CD8-positive, alpha-beta memory T cell (primary cell): ENCODE measurements at regions not wholly inside any gene's neighbourhood (a gene's known extent, or its start where the extent isn't known, plus 50 kb on each side); places are given as distances from the start of the nearest gene placed in this dataset.
"Not testable (repeated sequence)": the region's sequence is repeated elsewhere in the genome, so short reads cannot be mapped to it uniquely, and the experiment has no call there.

Experiments
- CTCF ChIA-PET: fragments of 350-600 bp; sonication (Branson Sonifier 250); formaldehyde crosslinking; loops from one replicate; lab custom pipeline; 2021; ENCODE audit warnings: antibody characterized with exemption; lab: Charles Lee
- POLR2A ChIA-PET: fragments of 350-600 bp; sonication (Branson Sonifier 250); formaldehyde crosslinking; loops from one replicate; lab custom pipeline; 2021; ENCODE audit warnings: antibody characterized with exemption; lab: Charles Lee
- DNase-seq, 5 donors: peaks; one replicate each; pipeline versions ENCODE4 v3.0.0 to v3.0.0-alpha.2; 2020 to 2022; ENCODE audit warnings: mixed read lengths in 1 of 5
- H3K27ac ChIP-seq: one replicate; pipeline ENCODE4 v1.7.0; 2013; ENCODE audit warnings: low read depth, mild to moderate bottlenecking, low read length, moderate library complexity
- H3K27me3 ChIP-seq: 2 replicates; pipeline ENCODE4 v1.7.0; 2013; ENCODE audit warnings: low read length, mild to moderate bottlenecking; ENCODE audit not compliant: insufficient read depth, poor library complexity, severe bottlenecking
- H3K36me3 ChIP-seq: 2 replicates; pipeline ENCODE4 v1.7.0; 2013; ENCODE audit warnings: mild to moderate bottlenecking, low read length, moderate library complexity; ENCODE audit not compliant: insufficient read depth
- H3K4me1 ChIP-seq: 2 replicates; pipeline ENCODE4 v1.7.0; 2013; ENCODE audit warnings: mild to moderate bottlenecking, low read length, moderate library complexity; ENCODE audit not compliant: insufficient read depth
- H3K4me3 ChIP-seq: 2 replicates; pipeline ENCODE4 v1.7.0; 2013; ENCODE audit warnings: mild to moderate bottlenecking, low read length
- H3K9me3 ChIP-seq: 2 replicates; pipeline ENCODE4 v1.7.0; 2013; ENCODE audit warnings: mild to moderate bottlenecking, low read length
- H3K27ac Mint-ChIP-seq, 8 donors: one replicate each; pipeline ENCODE4 v1.8.0; 2020 to 2021; ENCODE audit warnings: mixed read lengths in 8 of 8, mild to moderate bottlenecking in 6 of 8, inconsistent platforms in 3 of 8, moderate library complexity in 3 of 8
- H3K27me3 Mint-ChIP-seq, 2 donors: one replicate each; pipeline ENCODE4 v1.8.0; 2020 to 2021; ENCODE audit warnings: mixed read lengths in 2 of 2, mild to moderate bottlenecking in 1 of 2, moderate library complexity in 1 of 2
- H3K36me3 Mint-ChIP-seq, 3 donors: one replicate each; pipeline ENCODE4 v1.8.0; 2020 to 2021; ENCODE audit warnings: mixed read lengths in 3 of 3, inconsistent platforms in 1 of 3, mild to moderate bottlenecking in 1 of 3
- H3K4me1 Mint-ChIP-seq, 3 donors: one replicate each; pipeline ENCODE4 v1.8.0; 2020 to 2021; ENCODE audit warnings: mixed read lengths in 3 of 3, inconsistent platforms in 1 of 3, mild to moderate bottlenecking in 1 of 3
- H3K4me3 Mint-ChIP-seq, 7 donors: one replicate each; pipeline ENCODE4 v1.8.0; 2020 to 2021; ENCODE audit warnings: mixed read lengths in 7 of 7, mild to moderate bottlenecking in 6 of 7, moderate library complexity in 4 of 7, inconsistent platforms in 2 of 7
- H3K9me3 Mint-ChIP-seq, 5 donors: one replicate each; pipeline ENCODE4 v1.8.0; 2020 to 2022; ENCODE audit warnings: mixed read lengths in 5 of 5, mild to moderate bottlenecking in 3 of 5, moderate library complexity in 2 of 5, inconsistent platforms in 1 of 5

DNA sequence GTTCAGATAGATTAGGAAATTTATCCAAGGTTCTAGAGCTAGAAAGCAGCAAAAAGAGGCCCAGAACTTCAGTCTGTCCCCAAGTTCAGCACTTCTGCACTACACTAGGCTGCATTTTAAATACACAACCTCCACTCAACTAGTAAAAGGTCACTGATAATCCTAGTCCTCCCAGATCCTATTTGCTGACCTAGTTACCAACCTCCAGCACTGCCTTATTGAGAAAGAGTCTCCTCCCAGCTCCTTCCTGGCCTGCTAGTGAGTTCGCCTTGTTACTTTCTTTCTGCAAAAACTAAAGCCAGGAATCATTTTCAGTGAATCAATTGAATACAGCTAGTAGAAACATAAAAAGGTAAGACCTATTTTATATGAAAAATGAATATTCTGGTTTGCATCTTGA lies 84.1 kb upstream of the ZNF800 start:
- H3K27me3 Mint-ChIP-seq: peaks cover 17 to 51% of the 10 kb centered on the region in 2 donors
- CTCF ChIA-PET: no interaction called here
- no peak for DNase-seq

DNA sequence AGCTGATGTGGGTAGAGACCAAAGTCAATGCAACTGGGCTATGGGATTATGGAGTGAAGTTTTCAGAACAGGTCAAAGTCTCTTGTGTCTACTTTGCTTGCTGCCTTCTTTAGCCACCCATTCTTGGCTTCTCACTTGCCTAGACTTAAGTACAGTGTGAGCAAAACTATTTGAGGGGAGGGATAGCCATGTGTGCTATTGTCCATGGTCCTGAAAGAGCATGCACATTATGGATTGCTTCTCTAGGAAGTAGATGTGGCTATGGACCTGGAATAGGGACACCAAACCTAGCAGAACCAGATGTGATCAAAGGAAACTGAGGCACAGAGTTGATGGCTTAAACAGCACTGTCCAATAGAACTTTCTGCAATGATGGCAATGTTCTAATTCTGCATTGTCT lies 81.9 kb upstream of the ZNF800 start:
- Histone ChIP-seq H3K4me3 (no peak overlapping the region), H3K4me1 (no peaks in the 10 kb centered on the region), H3K27ac (no peak overlapping the region), H3K27me3 (no peaks in the 10 kb centered on the region), H3K36me3 (no peaks in the 10 kb centered on the region), H3K9me3 (no peaks in the 10 kb centered on the region)
- Mint-ChIP-seq H3K27ac (peak overlapping the region in 1 of 8 donors; percentile 12), H3K4me3 (no peak overlapping the region), H3K27me3 (peaks cover 20 to 47% of the 10 kb centered on the region in 2 donors), H3K4me1 (no peaks in the 10 kb centered on the region), H3K9me3 (no peaks in the 10 kb centered on the region), H3K36me3 (no peaks in the 10 kb centered on the region)
- DNase-seq: no peak
- CTCF ChIA-PET: interaction anchor here (0.9 kb wide), 1 partner anchor 127 kb away, joined by 3 read pairs; no protein-coding TSS in a partner anchor
- POLR2A ChIA-PET: no interaction called here

More for the DNA sequence above, 84.1 kb upstream of the ZNF800 start:
- Histone ChIP-seq H3K4me1 (no peaks in the 10 kb centered on the region), H3K27ac (no peak overlapping the region), H3K27me3 (no peaks in the 10 kb centered on the region), H3K9me3 (no peaks in the 10 kb centered on the region), H3K36me3 (no peaks in the 10 kb centered on the region), H3K4me3 (no peak overlapping the region)
- H3K4me3 Mint-ChIP-seq: no peak overlapping the region
- H3K9me3 Mint-ChIP-seq: no peaks in the 10 kb centered on the region
- no peak overlapping the region for H3K27ac Mint-ChIP-seq
- POLR2A ChIA-PET: no interaction called here
- H3K36me3 Mint-ChIP-seq: no peaks in the 10 kb centered on the region
- no peaks in the 10 kb centered on the region for H3K4me1 Mint-ChIP-seq

DNA sequence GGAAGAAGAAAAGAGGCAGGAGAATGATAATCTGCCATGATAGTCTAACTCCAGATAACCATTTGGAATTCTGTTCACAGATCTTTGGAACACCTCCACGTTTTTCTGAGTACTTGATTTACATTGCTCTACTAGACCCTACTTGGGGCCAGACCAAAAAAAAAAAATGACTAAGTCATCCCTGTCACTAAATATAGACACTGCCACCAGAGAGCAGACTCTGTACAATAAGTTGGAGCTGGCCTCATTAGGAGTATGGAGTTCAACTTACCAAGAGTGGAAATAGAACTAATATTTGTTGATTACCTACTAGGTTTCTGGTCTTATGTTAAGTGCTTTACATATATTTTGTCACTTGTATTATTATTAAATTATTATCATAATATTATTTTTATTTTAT lies 80.9 kb upstream of the ZNF800 start:
- Mint-ChIP-seq H3K9me3 (no peaks in the 10 kb centered on the region), H3K27ac (no peak overlapping the region), H3K4me1 (no peaks in the 10 kb centered on the region), H3K4me3 (no peak overlapping the region), H3K36me3 (no peaks in the 10 kb centered on the region), H3K27me3 (peaks cover 12 to 44% of the 10 kb centered on the region in 2 donors)
- Histone ChIP-seq H3K36me3 (no peaks in the 10 kb centered on the region), H3K9me3 (no peaks in the 10 kb centered on the region), H3K4me1 (no peaks in the 10 kb centered on the region), H3K4me3 (no peak overlapping the region), H3K27ac (no peak overlapping the region), H3K27me3 (no peaks in the 10 kb centered on the region)
- CTCF ChIA-PET: no interaction called here
- DNase-seq: no peak
- POLR2A ChIA-PET: no interaction called here

DNA sequence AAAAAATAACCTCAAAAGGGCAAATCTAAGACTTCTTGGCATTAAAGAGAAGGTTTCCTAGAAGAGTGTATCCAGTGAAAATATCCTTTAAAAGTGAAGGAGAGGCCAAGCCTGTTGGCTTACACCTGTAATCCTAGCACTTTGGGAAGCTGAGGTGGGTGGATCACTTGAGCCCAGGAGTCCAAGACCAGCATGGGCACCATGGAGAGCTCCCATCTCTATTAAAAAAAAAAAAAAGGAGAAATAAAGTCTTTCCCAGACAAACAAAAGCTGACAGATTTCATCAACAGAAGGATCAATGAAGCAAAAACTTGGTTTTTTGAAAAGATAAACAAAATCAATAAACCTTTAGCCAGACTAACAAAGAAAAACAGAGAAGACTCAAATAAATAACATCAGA lies 67.6 kb upstream of the ZNF800 start:
- H3K4me1 ChIP-seq: no peaks in the 10 kb centered on the region
- Mint-ChIP-seq H3K9me3 (peaks cover 4 to 21% (median 10%) of the 10 kb centered on the region in 5 donors), H3K36me3 (peaks cover 0 to 12% (median 0%) of the 10 kb centered on the region in 3 donors), H3K4me1 (no peaks in the 10 kb centered on the region), H3K27ac (no peak overlapping the region), H3K4me3 (no peak overlapping the region), H3K27me3 (peaks cover 8 to 10% of the 10 kb centered on the region in 2 donors)
- no peak for DNase-seq
- H3K27ac ChIP-seq: no peak overlapping the region
- POLR2A ChIA-PET: no interaction called here
- no peak overlapping the region for H3K4me3 ChIP-seq
- CTCF ChIA-PET: no interaction called here
- H3K27me3 ChIP-seq: no peaks in the 10 kb centered on the region
- no peaks in the 10 kb centered on the region for H3K36me3 ChIP-seq
- H3K9me3 ChIP-seq: peaks cover 4% of the 10 kb centered on the region

DNA sequence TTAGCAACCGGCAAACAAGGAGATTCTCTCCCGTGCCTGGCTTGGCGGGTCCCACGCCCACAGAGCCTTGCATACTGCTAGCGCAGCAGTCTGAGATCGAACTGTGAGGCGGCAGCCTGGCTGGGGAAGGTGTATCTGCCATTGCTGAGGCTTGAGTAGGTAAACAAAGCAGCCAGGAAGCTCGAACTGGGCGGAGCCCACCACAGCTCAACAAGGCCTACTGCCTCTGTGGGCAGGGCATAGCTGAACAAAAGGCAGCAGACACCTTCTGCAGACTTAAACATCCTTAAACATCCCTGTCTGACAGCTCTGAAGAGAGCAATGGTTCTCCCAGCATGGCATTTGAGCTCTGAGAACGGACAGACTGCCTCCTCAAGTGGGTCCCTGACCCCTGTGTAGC lies 58.8 kb upstream of the ZNF800 start:
- H3K27ac ChIP-seq, H3K9me3 ChIP-seq, H3K27me3 ChIP-seq, POLR2A ChIA-PET, H3K4me3 ChIP-seq, H3K4me1 ChIP-seq, H3K36me3 ChIP-seq, H3K27ac Mint-ChIP-seq: not testable (repeated sequence)
- CTCF ChIA-PET: interaction anchor here (2.5 kb wide), 1 partner anchor 103 kb away, joined by 9 read pairs; no protein-coding TSS in a partner anchor
- DNase-seq: peak in 1 of 5 donors; percentile 19
- peak overlapping the region in 1 of 7 donors; percentile 71 for H3K4me3 Mint-ChIP-seq
- H3K27me3 Mint-ChIP-seq: peaks cover 15 to 55% of the 10 kb centered on the region in 2 donors
- peaks cover 0 to 12% (median 0%) of the 10 kb centered on the region in 3 donors for H3K36me3 Mint-ChIP-seq
- H3K9me3 Mint-ChIP-seq: peaks cover 0 to 12% (median 5%) of the 10 kb centered on the region in 5 donors
- peaks cover 10 to 22% (median 20%) of the 10 kb centered on the region in 3 donors for H3K4me1 Mint-ChIP-seq

DNA sequence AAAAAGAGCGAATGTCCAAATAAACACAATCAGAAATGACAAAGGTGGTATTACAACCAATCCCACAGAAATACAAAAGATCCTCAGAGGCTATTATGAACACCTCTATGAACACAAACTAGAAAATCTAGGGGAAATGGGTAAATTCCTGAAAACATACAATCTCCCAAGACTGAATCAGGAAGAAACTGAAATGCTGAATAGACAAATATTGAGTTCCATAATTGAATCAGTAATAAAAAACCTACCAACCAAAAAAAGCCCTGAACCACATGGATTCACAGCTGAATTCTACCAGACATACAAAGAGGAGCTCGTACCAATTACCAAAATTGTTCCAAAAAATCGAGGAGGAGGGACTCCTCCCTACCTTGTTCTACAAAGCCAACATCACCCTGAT lies 56.1 kb upstream of the ZNF800 start:
- H3K4me3 ChIP-seq: no peak overlapping the region
- Mint-ChIP-seq H3K36me3 (peaks cover 0 to 13% (median 0%) of the 10 kb centered on the region in 3 donors), H3K27me3 (peaks cover 15 to 52% of the 10 kb centered on the region in 2 donors), H3K27ac (no peak overlapping the region), H3K4me3 (no peak overlapping the region), H3K4me1 (peaks cover 10 to 22% (median 20%) of the 10 kb centered on the region in 3 donors), H3K9me3 (peaks cover 0 to 6% (median 2%) of the 10 kb centered on the region in 5 donors)
- H3K27me3 ChIP-seq: no peaks in the 10 kb centered on the region
- no peaks in the 10 kb centered on the region for H3K36me3 ChIP-seq
- ChIA-PET CTCF (interaction anchor here (1.6 to 4.3 kb wide), 4 partner anchors 10 to 101 kb away, joined by 7 to 44 read pairs (median 22); partner anchors contain the start of gene ZNF800), POLR2A (interaction anchor here (0.6 to 2.8 kb wide), 2 partner anchors 57 to 1111 kb away, joined by 8 to 16 read pairs; partner anchors contain the start of gene ZNF800)
- DNase-seq: no peak
- H3K27ac ChIP-seq: no peak overlapping the region
- no peaks in the 10 kb centered on the region for H3K9me3 ChIP-seq
- peaks cover 8% of the 10 kb centered on the region for H3K4me1 ChIP-seq

DNA sequence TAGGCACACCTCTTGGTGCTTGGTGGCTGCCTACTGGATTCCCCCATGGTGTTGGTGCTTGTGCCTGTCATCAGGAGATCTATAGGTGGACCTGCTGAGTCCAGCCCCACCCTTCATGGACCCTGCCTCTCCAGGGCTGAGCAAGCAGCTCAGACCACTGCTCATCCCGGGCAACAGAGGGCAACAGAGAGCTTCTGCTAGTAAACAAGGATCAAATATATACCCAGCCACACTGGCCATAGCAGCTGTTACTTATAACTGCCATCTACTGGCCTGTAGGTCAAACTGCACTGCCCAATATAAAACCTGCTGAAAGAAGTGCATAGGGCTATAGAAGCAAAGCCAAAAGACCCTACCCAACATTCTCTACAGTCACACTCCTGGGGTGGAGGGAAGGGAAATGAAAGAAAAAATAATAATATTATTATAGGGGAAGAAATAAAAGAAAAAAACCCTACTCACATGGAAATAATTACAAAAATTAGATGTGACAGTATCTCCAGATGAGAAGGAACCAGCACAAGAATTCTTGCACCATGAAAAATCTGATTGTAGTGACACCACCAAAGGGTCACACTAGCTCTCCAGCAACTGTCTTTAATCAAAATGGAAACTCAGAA lies 54.9 kb upstream of the ZNF800 start:
- Histone ChIP-seq H3K9me3 (no peaks in the 10 kb centered on the region), H3K27ac (no peak overlapping the region), H3K27me3 (no peaks in the 10 kb centered on the region), H3K4me1 (peaks cover 8% of the 10 kb centered on the region), H3K4me3 (no peak overlapping the region), H3K36me3 (no peaks in the 10 kb centered on the region)
- H3K27ac Mint-ChIP-seq: peak overlapping the region in 3 of 8 donors; percentile 8 to 44 (median 36)
- peaks cover 0 to 13% (median 1%) of the 10 kb centered on the region in 3 donors for H3K36me3 Mint-ChIP-seq
- POLR2A ChIA-PET: interaction anchor here (0.9 to 2.8 kb wide), 2 partner anchors 55 to 100 kb away, joined by 5 to 16 read pairs; partner anchors contain the start of gene ZNF800
- CTCF ChIA-PET: interaction anchor here (0.6 to 4.3 kb wide), 30 partner anchors 9 to 762 kb away, joined by 3 to 44 read pairs (median 4); partner anchors contain the start of gene ZNF800
- peaks cover 10 to 22% (median 20%) of the 10 kb centered on the region in 3 donors for H3K4me1 Mint-ChIP-seq
- peaks cover 0 to 7% (median 2%) of the 10 kb centered on the region in 5 donors for H3K9me3 Mint-ChIP-seq
- no peak overlapping the region for H3K4me3 Mint-ChIP-seq
- DNase-seq: peak; percentile 13 to 76 (median 59)
- peaks cover 18 to 46% of the 10 kb centered on the region in 2 donors for H3K27me3 Mint-ChIP-seq

DNA sequence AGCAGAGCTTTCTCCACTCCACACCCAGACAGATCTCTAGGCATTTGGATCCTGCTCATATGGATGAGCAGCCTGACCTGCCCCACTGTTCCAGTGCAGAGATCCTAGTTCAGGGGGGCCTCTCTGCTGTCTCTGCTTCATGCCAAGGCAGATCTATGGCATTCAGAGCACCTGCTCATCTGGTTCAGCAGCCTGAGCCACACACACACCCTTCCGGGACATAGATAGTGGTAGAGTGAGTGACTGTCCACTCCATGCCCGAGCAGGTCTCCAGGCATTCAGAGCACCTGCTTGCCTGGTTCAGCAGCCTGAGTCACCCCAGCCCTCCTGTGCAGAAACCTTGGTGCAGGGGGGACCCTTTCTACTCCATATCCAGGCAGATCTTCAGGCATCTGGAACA lies 54.3 kb upstream of the ZNF800 start:
- Histone ChIP-seq H3K27me3 (no peaks in the 10 kb centered on the region), H3K9me3 (no peaks in the 10 kb centered on the region), H3K27ac (no peak overlapping the region), H3K4me1 (peaks cover 8% of the 10 kb centered on the region), H3K36me3 (no peaks in the 10 kb centered on the region), H3K4me3 (no peak overlapping the region)
- Mint-ChIP-seq H3K27ac (no peak overlapping the region), H3K36me3 (peaks cover 0 to 8% (median 1%) of the 10 kb centered on the region in 3 donors), H3K27me3 (peaks cover 20 to 44% of the 10 kb centered on the region in 2 donors), H3K9me3 (peaks cover 0 to 7% (median 2%) of the 10 kb centered on the region in 5 donors), H3K4me3 (no peak overlapping the region), H3K4me1 (peaks cover 10 to 22% (median 20%) of the 10 kb centered on the region in 3 donors)
- no peak for DNase-seq
- CTCF ChIA-PET: interaction anchor here (0.7 to 4.3 kb wide), 25 partner anchors 8 to 763 kb away, joined by 3 to 44 read pairs (median 5); partner anchors contain the start of gene ZNF800
- POLR2A ChIA-PET: interaction anchor here (0.9 to 2.8 kb wide), 2 partner anchors 55 to 99 kb away, joined by 5 to 16 read pairs; partner anchors contain the start of gene ZNF800
